GM12874 (cell line): ENCODE measurements at regions not wholly inside any gene's neighbourhood (a gene's known extent, or its start where the extent isn't known, plus 50 kb on each side); places are given as distances from the start of the nearest gene placed in this dataset.

Source experiments
- TF ChIP-seq, protein P1 (sequence below): IDR thresholded peaks from 2 replicates; pipeline ENCODE4 v1.5.1; 2011; ENCODE audit warnings: low read depth, mild to moderate bottlenecking, control low read depth, low read length, moderate library complexity; ENCODE audit not compliant: insufficient read depth

- TF ChIP-seq, protein P1, sequence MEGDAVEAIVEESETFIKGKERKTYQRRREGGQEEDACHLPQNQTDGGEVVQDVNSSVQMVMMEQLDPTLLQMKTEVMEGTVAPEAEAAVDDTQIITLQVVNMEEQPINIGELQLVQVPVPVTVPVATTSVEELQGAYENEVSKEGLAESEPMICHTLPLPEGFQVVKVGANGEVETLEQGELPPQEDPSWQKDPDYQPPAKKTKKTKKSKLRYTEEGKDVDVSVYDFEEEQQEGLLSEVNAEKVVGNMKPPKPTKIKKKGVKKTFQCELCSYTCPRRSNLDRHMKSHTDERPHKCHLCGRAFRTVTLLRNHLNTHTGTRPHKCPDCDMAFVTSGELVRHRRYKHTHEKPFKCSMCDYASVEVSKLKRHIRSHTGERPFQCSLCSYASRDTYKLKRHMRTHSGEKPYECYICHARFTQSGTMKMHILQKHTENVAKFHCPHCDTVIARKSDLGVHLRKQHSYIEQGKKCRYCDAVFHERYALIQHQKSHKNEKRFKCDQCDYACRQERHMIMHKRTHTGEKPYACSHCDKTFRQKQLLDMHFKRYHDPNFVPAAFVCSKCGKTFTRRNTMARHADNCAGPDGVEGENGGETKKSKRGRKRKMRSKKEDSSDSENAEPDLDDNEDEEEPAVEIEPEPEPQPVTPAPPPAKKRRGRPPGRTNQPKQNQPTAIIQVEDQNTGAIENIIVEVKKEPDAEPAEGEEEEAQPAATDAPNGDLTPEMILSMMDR, result no peak
Observed at GRCh38 chr6:106730718-106731117, 101.3 kb downstream of the QRSL1 start.

- TF ChIP-seq, protein P1, result no peak
Observed at GRCh38 chr6:106730264-106730663, 100.9 kb downstream of the QRSL1 start.

- TF ChIP-seq, protein P1, result no peak
Observed at GRCh38 chr6:106729841-106730240, 100.5 kb downstream of the QRSL1 start.

- TF ChIP-seq, protein P1, result no peak
Observed at GRCh38 chr6:106728296-106728870, 99.0 kb downstream of the QRSL1 start.

DNA sequence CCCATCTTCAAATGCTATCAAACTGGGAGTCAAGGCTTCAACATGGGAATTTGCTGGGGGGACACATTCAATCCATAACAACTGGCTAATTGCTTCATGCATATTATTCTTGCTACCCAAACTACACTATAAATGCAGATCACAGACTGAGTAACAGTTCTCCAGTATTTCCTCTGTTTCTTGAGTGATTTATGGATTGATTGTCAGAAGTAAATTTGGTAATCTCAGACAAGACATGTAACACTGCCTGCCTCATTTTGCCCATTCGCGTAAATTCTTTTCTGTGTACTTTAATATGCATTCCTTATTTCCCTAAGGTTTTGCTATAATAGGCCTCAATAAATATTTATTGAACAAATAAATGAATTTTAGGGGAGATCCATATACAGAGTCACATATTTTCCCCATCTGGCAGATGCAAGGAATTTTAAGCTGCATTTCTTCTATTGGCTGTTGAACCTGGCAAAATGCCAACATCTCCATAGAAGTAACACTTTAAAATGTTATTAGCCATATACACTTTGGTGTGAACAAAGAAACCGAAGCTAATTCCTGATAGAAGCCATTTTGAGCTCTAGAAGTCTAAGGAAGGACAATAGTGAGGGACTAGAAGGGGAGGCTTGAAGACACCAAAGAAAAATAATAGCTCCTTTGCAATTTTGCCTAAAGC is 98.2 kb downstream of the QRSL1 start:
- TF ChIP-seq, protein P1, result no peak

GRCh38 chr6:106724848-106725247 is 95.5 kb downstream of the QRSL1 start:
- TF ChIP-seq, protein P1, result no peak

DNA sequence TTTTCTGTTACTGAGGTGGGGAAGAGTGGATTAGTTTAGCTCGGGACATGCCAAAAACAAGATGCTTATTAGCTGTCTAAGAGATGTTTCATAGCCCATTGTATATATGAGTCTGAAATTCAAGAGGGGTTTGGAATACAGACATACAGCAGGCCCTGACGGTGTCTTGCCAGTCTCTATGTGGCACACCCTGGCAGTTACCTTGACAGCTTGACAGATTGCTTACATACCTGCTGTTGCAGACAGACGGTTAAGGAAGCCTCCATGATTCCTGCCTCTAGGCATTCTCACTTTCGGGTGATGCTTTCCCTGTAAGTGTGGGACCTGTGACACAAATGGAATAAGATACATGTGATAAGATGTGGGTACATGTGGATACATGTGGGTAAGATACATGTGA is 95.0 kb downstream of the QRSL1 start:
- TF ChIP-seq, protein P1, result no peak
